Renal pelvis (tissue), 1 donor: ENCODE measurements at regions not wholly inside any gene's neighbourhood (a gene's known extent, or its start where the extent isn't known, plus 50 kb on each side); places are given as distances from the start of the nearest gene placed in this dataset.
"Not testable (repeated sequence)": the region's sequence is repeated elsewhere in the genome, so short reads cannot be mapped to it uniquely, and the experiment has no call there.

Experiments
- DNase-seq: peaks from one replicate; pipeline ENCODE4 v3.0.0-alpha.2; 2013

- DNase-seq, result peak; percentile 85
These were observed 270.4 kb upstream of the TUT7 start for GRCh38 chr9:86624630-86625029.

GRCh38 chr9:86614871-86615849 lies 260.9 kb upstream of the TUT7 start:
- no peak for DNase-seq

- DNase-seq, result no peak
These were observed 259.7 kb upstream of the TUT7 start for GRCh38 chr9:86613943-86614342.

GRCh38 chr9:86611534-86611933 lies 257.3 kb upstream of the TUT7 start:
- DNase-seq, result not testable (repeated sequence)

GRCh38 chr9:86605303-86605702 lies 251.1 kb upstream of the TUT7 start:
- DNase-seq, result no peak

- no peak for DNase-seq
These were observed 250.5 kb upstream of the TUT7 start for GRCh38 chr9:86604741-86605140.

DNA sequence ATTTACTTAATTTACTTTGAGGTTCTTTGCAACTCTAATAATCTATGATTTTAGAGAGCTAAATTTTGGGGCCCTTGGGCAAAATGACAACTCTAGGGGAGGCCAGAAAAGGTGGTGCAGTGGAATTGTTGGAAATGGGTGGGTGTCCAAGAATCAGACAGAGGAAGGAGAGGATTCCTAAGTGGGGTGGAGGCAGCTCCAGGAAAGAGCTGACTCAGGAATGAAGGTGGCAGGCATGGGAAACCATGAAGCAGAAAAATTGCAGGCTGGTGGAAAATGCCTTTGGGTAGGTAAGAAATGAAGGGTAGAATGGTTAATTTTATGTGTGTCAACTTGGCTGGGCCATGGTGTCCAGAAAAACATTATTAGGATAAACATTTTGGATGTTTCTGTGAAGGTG lies 248.5 kb upstream of the TUT7 start:
- DNase-seq, result no peak

DNA sequence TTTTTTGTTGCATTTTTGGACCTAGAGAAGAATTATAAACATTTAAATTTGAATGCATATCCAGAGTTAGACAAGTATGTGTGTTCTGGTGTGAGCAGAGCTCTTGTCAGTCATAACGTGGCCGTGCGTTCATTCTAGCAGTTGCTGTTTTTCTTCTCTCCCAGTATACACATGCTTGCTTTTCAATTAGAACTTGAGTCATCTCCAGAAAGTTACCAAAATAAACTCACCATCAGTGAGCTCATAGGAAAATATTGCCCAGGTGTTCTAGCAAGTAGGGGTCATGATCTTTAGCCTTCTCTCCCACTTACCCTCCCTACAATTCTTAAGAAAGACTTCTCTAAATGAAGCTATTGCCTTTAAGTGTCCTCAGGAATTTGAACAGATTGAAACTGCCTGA lies 247.5 kb upstream of the TUT7 start:
- DNase-seq, result no peak

- no peak for DNase-seq
These were observed 246.8 kb upstream of the TUT7 start for GRCh38 chr9:86600977-86601376.

GRCh38 chr9:86600291-86600690 lies 246.1 kb upstream of the TUT7 start:
- DNase-seq, result no peak

DNA sequence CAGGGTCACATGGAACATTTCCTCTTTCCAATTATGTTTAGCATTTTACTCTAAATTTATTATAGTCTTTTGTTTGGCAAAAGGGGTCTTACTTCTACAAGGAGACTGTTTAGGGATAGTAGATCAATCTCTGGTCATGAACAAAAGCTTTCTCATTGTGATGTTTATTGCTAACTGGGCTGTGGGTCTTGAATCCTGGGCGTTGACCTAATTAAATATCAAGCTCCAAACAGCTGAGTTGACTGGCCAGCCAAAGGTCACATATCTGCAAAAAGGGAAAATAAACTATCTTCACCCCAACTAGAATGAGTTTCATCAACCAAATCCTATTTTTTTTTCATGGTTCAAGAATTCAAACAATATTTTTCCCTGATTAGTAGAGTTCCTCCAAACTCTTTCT lies 245.4 kb upstream of the TUT7 start:
- DNase-seq, result no peak

DNA sequence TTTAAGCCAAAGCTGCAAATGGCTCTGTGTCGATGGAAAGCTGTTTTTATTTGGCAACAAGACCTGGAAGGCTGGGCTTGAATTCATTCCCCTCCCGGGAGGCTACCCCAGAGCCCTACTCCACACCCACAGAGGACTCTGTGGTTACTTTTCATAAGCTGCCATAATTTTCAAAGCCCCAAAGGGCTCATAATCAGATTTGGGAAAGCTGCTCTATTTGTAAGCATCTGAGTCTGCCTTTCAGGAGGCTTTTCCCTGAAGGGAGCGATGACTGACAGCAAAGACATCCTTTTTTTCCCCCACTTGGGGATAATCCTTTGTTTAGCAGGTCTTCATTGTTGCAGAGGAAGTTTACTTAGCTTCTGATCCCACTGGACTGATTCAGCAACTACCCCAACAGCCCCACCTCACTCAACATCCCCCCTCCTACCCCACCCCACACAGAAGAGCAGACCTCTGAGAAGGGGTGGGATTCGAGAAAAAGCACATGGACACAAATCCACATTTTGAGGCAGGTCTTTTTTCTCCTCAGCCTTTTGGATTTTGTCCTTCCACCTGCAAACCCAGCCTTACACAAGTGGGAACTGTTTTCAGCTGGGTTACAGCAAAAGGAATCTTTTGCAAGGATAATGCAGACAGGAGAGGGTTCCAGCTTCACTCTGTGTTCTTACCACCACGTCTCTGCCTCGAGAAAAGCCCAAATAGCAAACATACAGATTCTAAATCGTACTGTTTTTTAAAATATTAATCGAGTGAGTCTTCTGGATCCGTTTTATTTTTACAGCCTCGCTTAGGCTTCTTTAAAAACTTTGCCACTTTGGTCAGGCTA lies 244.4 kb upstream of the TUT7 start:
- no peak for DNase-seq

DNA sequence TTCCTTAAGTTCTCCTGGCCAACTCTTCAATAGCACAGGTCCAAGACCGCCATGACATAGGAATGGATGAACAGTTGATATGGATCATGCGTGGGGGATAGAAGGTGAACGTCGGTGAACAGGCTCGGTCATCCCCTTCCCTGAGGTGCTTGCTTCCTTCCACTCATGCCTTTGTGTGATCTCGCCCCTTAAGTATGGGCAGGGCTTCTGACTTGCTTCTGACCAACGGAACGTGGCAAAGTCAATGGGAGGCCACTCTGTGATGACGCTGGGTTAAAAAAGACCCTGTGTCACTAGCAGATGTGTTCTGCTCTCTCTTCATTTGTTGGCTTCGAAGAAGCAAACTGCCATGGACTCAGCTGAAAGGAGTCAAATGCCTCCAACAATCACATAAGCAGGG lies 240.5 kb upstream of the TUT7 start:
- no peak for DNase-seq

GRCh38 chr9:86591472-86591871 lies 237.3 kb upstream of the TUT7 start:
- DNase-seq, result no peak

DNA sequence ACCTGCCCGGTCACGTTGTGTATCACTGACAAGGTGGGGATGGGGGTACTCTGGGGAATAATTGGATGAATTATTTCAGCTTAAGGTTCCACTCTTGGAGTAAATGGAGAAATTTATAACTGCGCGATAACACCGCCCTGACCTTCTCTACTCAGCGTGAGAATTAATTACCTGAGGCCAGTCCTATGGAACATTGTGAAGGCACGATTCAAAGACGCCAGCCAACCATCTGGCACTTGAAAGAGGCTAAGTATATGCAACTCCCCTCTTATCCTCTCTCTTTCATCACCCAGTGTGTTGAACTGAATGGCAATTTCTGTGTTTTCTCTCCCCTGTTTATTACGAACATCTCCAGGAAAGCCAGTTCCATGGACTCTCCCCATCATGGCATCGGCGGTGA lies 235.5 kb upstream of the TUT7 start:
- no peak for DNase-seq

DNA sequence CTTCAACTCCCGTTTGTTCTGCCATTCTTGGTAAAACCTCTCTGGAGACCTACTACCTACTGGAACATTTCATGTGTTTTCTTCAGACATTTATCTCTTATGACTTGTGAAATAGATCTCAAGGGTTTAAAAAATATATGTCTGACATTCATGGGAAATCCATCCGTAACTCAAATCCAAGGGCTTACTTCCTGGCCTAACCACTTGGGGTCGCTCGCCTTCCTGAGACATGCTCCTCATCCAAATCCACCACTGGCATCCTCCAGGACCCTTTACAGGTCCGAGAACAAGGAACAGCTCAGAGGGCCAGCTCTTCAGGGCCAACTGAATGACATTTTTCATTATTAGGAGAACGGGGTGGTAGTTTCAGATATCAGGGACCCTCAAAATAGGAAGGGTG lies 235.1 kb upstream of the TUT7 start:
- no peak for DNase-seq

DNA sequence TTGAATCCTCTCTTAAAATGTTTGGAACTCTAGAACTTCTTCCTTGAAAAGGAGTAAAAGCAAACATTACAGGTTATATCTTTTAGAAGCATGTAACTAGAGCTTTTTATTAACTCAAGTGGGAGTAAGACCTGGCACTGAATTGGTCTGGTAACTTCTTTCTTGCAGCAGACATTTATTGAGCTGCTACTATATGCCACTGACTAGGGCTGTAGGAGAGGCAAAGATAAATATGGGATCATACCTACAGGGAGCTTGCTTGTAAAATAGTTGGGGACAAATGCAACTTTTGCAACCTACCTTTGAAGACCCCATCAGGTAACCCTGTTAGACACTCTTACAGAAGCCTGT lies 231.9 kb upstream of the TUT7 start:
- DNase-seq, result no peak

GRCh38 chr9:86585422-86586143 lies 231.4 kb upstream of the TUT7 start:
- DNase-seq, result peak; percentile 86

DNA sequence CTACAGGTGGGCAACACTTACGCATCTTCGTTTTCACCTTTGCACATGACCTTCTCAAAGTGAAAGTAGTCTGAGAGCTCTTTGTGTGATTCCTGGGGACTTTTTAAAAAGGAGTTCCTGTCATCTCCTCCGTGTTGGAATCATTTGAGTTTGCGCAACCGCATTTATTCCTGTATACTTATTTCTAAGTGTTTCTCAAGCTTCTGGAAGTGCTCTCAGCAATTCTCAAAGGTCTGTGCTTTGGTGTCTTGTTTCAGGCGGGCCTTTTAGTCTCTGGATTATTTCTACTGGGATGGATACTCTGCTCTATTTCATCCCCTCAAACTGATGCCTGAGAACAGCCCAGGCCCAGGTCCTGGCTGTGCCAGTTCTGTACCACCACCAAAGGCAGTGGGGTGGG lies 226.5 kb upstream of the TUT7 start:
- DNase-seq, result no peak

GRCh38 chr9:86578722-86579121 lies 224.5 kb upstream of the TUT7 start:
- no peak for DNase-seq

DNA sequence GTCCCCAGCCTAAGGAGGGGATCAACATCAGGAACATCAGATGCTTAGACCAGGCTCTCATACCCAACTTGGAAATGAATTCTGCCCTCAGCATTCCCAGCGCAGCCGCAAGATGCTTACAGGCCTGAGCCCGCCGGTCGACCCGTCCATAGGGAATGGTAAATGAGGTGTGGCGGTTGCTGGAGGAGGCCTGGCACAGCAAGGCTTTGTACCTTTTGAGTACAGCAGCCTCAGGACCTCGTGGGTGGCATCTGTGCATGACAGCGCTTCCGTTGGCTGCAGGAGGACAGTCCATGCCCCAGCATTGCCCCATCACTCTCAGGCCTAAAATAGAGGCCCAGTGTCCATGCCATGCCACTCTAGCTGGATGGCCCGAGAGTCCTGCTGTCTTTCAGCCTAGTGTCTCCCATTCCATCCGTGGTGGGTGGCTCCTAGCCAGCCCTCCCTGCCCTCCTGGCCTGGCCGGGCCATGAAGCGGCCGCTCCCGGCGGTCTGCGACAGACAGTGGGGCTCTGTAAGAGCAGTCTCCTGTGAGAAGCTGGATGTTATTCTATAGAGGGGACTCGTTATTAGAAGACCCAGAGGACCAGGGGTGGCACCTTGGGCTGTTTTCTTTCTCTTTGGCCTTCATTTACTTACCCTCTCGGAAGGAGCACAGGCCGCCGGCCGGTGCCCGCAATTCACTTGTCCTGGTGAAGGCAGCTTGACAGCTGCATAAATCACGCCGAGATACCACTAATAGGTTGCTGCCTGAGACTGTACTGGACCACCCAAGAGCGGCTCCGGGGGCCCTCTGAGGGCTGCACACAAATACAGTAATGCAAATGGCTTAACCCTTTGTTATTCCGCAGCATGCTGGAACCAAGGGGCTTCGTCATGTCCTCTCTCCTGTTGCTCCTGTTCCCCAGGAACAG lies 223.5 kb upstream of the TUT7 start:
- peak; percentile 84 for DNase-seq
